SU-DHL-6 (cell line): ENCODE measurements at regions not wholly inside any gene's neighbourhood (a gene's known extent, or its start where the extent isn't known, plus 50 kb on each side); places are given as distances from the start of the nearest gene placed in this dataset.

ENCODE experiments used
- H2AFZ ChIP-seq: fragments of 200-600 bp; sonication (generic); 2 replicates; pipeline ENCODE4 v1.6.1; 2014; ENCODE audit warnings: low read depth, mild to moderate bottlenecking, moderate library complexity, mixed read lengths, antibody characterized with exemption, low read length; ENCODE audit not compliant: severe bottlenecking
- H3F3A ChIP-seq: fragments of 200-600 bp; shearing (Covaris generic); 2 replicates; pipeline ENCODE4 v1.6.0; 2016; ENCODE audit warnings: antibody characterized with exemption, mild to moderate bottlenecking; ENCODE audit not compliant: insufficient read depth
- H3K27ac ChIP-seq: fragments of 200-600 bp; sonication (generic); 2 replicates; pipeline ENCODE4 v1.5.1; 2016; ENCODE audit warnings: low read depth, mild to moderate bottlenecking, low read length, moderate library complexity, mixed read lengths
- H3K27me3 ChIP-seq: fragments of 200-600 bp; sonication (generic), shearing (Covaris generic); 2 replicates; pipeline ENCODE4 v1.6.0; 2014; ENCODE audit warnings: mild to moderate bottlenecking, low read length
- H3K36me3 ChIP-seq: fragments of 200-600 bp; sonication (generic); 2 replicates; pipeline ENCODE4 v1.6.1; 2014; ENCODE audit warnings: mild to moderate bottlenecking, low read length, mixed read lengths
- H3K4me2 ChIP-seq: fragments of 300-600, 200-600 bp; shearing (Covaris generic), sonication (generic); 2 replicates; pipeline ENCODE4 v1.6.0; 2014; ENCODE audit warnings: low read length, low read depth, mild to moderate bottlenecking; ENCODE audit not compliant: poor library complexity, severe bottlenecking
- H3K4me3 ChIP-seq: fragments of 200-600 bp; sonication (generic); 2 replicates; pipeline ENCODE4 v1.5.1; 2014; ENCODE audit warnings: antibody characterized with exemption, low read length, mild to moderate bottlenecking, mixed read lengths; ENCODE audit not compliant: insufficient read depth, poor library complexity, severe bottlenecking
- H3K79me2 ChIP-seq: fragments of 200-600 bp; sonication (generic); 2 replicates; pipeline ENCODE4 v1.6.1; 2014; ENCODE audit warnings: mild to moderate bottlenecking, low read length, moderate library complexity; ENCODE audit not compliant: insufficient read depth
- H3K9ac ChIP-seq: fragments of 200-600 bp; sonication (generic); 2 replicates; pipeline ENCODE4 v1.7.0; 2014; ENCODE audit warnings: mild to moderate bottlenecking, low read length
- H3K9me2 ChIP-seq: fragments of 200-600 bp; sonication (generic); replicated peaks from 2 replicates; pipeline ENCODE4 v1.6.1; 2014; ENCODE audit warnings: low read length; ENCODE audit not compliant: insufficient read depth
- H3K9me3 ChIP-seq: fragments of 200-600 bp; sonication (generic); 2 replicates; pipeline ENCODE4 v1.6.1; 2014; ENCODE audit warnings: low read length, mixed read lengths; ENCODE audit not compliant: insufficient read depth
- H4K20me1 ChIP-seq: fragments of 200-600 bp; sonication (generic); 2 replicates; pipeline ENCODE4 v1.6.1; 2014; ENCODE audit warnings: low read depth, mild to moderate bottlenecking, antibody characterized with exemption, low read length, moderate library complexity, mixed read lengths
- EZH2phosphoT487 ChIP-seq: fragments of 200-600 bp; sonication (generic), shearing (Covaris generic); conservative IDR thresholded peaks from 2 replicates; pipeline ENCODE4 v1.6.1; 2018; ENCODE audit warnings: mild to moderate bottlenecking, antibody characterized with exemption, low read length, moderate library complexity, mixed read lengths
- TF ChIP-seq, protein P1 (sequence below): fragments of 200-600 bp; sonication (generic); IDR thresholded peaks from one replicate; pipeline ENCODE4 v1.5.1; 2017; ENCODE audit warnings: antibody characterized with exemption, mild to moderate bottlenecking, low read length, moderate library complexity; ENCODE audit not compliant: insufficient read depth, poor library complexity, severe bottlenecking

DNA sequence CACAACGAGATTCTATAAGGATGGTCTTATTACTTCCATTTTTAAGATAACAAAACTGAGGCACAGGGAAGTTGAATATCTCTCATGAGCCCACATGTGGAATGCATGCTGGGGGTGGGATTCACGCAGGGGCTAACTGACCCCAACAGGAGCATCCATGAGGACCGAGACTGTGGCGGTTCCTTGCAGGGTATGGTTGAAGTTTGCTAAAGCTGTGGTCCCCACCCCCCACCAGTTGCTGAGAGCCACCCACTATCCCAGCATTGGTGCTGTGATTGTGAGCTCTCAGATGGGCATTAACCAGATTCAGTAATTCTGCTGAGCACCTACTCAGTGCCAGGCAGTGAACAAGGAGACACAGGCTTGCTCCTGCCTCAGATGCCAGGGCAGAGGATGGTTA, 116.0 kb upstream of the TEX51 start:
- Histone ChIP-seq H4K20me1 (no peaks in the 10 kb centered on the region), H3K79me2 (no peaks in the 10 kb centered on the region), H3F3A (no peaks in the 10 kb centered on the region), H3K9me2 (no peaks in the 10 kb centered on the region), H3K9ac (no peak overlapping the region), H3K4me3 (no peak overlapping the region), H2AFZ (no peak overlapping the region), H3K36me3 (no peaks in the 10 kb centered on the region), H3K4me2 (no peak overlapping the region), H3K27me3 (0 out of 2 replicates have a peak, but pooled peaks cover 2% of the 10 kb centered on the region), H3K9me3 (no peaks in the 10 kb centered on the region), H3K27ac (no peak overlapping the region)
- TF ChIP-seq, protein P1, sequence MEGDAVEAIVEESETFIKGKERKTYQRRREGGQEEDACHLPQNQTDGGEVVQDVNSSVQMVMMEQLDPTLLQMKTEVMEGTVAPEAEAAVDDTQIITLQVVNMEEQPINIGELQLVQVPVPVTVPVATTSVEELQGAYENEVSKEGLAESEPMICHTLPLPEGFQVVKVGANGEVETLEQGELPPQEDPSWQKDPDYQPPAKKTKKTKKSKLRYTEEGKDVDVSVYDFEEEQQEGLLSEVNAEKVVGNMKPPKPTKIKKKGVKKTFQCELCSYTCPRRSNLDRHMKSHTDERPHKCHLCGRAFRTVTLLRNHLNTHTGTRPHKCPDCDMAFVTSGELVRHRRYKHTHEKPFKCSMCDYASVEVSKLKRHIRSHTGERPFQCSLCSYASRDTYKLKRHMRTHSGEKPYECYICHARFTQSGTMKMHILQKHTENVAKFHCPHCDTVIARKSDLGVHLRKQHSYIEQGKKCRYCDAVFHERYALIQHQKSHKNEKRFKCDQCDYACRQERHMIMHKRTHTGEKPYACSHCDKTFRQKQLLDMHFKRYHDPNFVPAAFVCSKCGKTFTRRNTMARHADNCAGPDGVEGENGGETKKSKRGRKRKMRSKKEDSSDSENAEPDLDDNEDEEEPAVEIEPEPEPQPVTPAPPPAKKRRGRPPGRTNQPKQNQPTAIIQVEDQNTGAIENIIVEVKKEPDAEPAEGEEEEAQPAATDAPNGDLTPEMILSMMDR, result no peak
- no peak for TF ChIP-seq EZH2phosphoT487

DNA sequence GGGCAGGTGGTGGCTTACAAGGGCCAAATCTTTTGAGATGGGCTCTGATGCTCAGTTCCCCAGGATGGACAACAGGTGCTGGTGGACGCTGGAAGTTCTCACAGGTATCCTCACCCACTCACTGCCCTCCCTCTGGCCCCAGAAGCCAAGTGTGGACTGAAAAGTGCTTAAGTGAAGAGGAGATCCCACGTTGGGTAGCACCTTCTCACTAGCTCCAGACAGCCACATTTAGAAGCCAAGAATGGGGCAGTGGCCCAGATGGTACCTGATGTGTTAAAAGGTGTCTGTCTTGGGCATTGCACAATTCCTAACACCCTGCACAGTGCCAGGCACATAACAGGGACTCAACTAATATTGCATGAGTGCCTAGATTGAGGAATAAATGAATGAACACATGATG, 115.3 kb upstream of the TEX51 start:
- Histone ChIP-seq H3K36me3 (no peaks in the 10 kb centered on the region), H3K9me2 (no peaks in the 10 kb centered on the region), H3K27me3 (0 out of 2 replicates have a peak, but pooled peaks cover 2% of the 10 kb centered on the region), H3K9me3 (no peaks in the 10 kb centered on the region), H4K20me1 (no peaks in the 10 kb centered on the region), H3K9ac (no peak overlapping the region), H3K79me2 (no peaks in the 10 kb centered on the region), H3K4me2 (no peak overlapping the region), H3F3A (no peaks in the 10 kb centered on the region), H3K4me3 (no peak overlapping the region), H3K27ac (no peak overlapping the region), H2AFZ (no peak overlapping the region)
- TF ChIP-seq, protein P1, result no peak

DNA sequence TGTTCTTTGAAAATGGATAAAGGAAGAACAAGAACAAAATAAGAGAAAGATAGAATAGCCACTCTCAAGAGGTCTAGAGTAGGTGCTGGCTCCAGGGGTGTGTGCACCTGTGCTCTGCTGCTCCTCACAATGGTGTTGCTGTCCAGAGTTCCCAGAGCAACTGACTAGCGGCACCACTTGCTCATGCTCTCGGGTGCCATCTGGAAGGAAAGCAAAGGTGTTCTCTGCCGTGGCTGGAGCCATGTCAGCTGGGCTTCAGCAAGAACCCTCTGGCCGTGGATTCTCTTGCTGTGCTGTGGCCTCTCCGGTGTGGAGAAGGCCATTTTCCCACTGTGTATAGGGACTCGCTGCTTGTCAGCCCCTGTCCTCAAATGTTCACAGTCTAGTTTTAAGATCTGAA, 114.6 kb upstream of the TEX51 start:
- H3K9ac ChIP-seq, result no peak overlapping the region
- no peaks in the 10 kb centered on the region for H3K79me2 ChIP-seq
- H3K9me3 ChIP-seq, result no peaks in the 10 kb centered on the region
- TF ChIP-seq, protein P1, result no peak
- TF ChIP-seq EZH2phosphoT487, result no peak
- H3K36me3 ChIP-seq, result no peaks in the 10 kb centered on the region
- no peak overlapping the region for H3K4me2 ChIP-seq
- no peak overlapping the region for H2AFZ ChIP-seq
- H3K27ac ChIP-seq, result no peak overlapping the region
- no peak overlapping the region for H3K4me3 ChIP-seq
- H3K9me2 ChIP-seq, result no peaks in the 10 kb centered on the region
- H3K27me3 ChIP-seq, result 0 out of 2 replicates have a peak, but pooled peaks cover 2% of the 10 kb centered on the region
- H3F3A ChIP-seq, result no peaks in the 10 kb centered on the region
- H4K20me1 ChIP-seq, result no peaks in the 10 kb centered on the region

DNA sequence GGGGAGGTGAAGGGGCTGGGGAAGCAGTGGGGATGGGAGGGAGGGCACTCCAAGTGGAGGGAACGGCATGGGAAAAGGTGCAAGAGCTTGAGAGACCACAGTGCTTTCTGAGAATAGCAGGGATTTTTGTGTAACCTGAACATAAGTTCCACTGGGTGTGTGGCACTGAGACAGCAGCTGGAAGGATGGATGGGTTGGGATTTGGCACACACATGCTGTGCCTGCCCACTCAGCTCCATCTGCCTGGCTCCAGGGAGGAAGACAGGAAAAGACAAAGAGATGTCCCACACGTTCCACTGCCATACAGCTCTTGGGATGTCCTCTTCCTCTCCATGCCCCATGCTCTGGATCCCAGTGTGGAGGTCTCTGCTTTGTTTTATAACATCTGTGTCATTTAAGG, 114.1 kb upstream of the TEX51 start:
- Histone ChIP-seq H3K36me3 (no peaks in the 10 kb centered on the region), H3K4me2 (no peak overlapping the region), H2AFZ (no peak overlapping the region), H4K20me1 (no peaks in the 10 kb centered on the region), H3K4me3 (no peak overlapping the region), H3K9ac (no peak overlapping the region), H3K9me2 (no peaks in the 10 kb centered on the region), H3K79me2 (no peaks in the 10 kb centered on the region), H3K9me3 (no peaks in the 10 kb centered on the region), H3K27ac (no peak overlapping the region), H3F3A (no peaks in the 10 kb centered on the region), H3K27me3 (0 out of 2 replicates have a peak, but pooled peaks cover 2% of the 10 kb centered on the region)
- no peak for TF ChIP-seq EZH2phosphoT487
- TF ChIP-seq, protein P1, result no peak
